Erythroblast (primary cell): ENCODE measurements at regions not wholly inside any gene's neighbourhood (a gene's known extent, or its start where the extent isn't known, plus 50 kb on each side); places are given as distances from the start of the nearest gene placed in this dataset.
"Not testable (repeated sequence)": the region's sequence is repeated elsewhere in the genome, so short reads cannot be mapped to it uniquely, and the experiment has no call there.

Experiments
- DNase-seq, 2 experiments: peaks; one replicate each; lab custom pipeline; 2025; lab: John Stamatoyannopoulos, UW
- GATA1 ChIP-seq: IDR thresholded peaks from 2 replicates; pipeline ENCODE4 v1.6.1; 2011; ENCODE audit warnings: low read depth, mild to moderate bottlenecking, control low read depth, low read length, moderate library complexity
- POLR2A ChIP-seq: IDR thresholded peaks from 2 replicates; pipeline ENCODE4 v1.6.1; 2011; ENCODE audit warnings: mild to moderate bottlenecking, low read length

- no peak for TF ChIP-seq GATA1
- TF ChIP-seq POLR2A: no peak
Observed at GRCh38 chr7:131943646-131944045, 387.2 kb upstream of the PODXL start.

DNA sequence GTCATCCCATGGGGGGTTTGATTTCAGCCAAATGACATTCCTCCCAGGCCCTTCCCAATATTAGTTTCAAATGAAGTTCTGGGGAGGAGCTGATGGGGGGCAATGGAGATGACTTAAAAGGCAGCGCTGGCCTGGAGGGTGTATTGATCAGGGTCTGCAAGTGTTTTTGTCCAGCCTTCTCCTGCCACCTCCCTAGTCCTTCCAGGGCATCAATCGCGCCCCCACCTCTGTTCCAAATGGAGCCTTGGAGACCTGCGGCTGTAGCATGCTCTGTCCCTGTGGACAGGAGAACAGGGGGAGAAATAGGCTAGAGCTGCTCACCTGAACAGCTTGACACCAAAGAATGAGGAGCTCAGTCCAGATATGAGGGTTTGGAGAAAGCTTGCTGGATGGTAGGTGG is 386.8 kb upstream of the PODXL start:
- no peak for DNase-seq
- TF ChIP-seq POLR2A (no peak), GATA1 (no peak)

More at GRCh38 chr7:131943646-131944045, 387.2 kb upstream of the PODXL start:
- DNase-seq: no peak

- DNase-seq: no peak
- TF ChIP-seq GATA1 (no peak), POLR2A (no peak)
Observed at GRCh38 chr7:131942287-131943150, 386.1 kb upstream of the PODXL start.

DNA sequence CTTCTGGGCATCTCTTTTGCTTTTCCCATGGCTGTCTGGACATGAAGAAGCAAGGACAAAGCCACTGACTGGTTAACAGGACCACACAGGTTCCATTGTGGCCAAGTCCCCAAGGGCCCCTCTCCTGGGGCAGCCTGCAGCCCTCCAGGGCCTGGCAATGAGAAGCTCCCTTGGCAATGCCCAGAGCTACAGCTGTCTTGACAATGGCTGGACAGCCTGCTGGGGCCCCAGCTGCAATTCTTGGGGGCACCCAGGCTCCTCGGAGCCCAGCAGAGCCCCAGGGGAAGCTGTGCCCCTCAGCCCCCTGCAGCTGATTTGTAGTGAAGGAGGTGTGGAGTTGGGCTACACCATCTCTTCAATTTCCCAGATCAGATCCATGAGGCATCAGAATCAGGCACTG is 384.9 kb upstream of the PODXL start:
- TF ChIP-seq POLR2A (no peak), GATA1 (no peak)
- DNase-seq: no peak

- TF ChIP-seq POLR2A: no peak
- TF ChIP-seq GATA1: no peak
Observed at GRCh38 chr7:131940621-131941165, 384.3 kb upstream of the PODXL start.

GRCh38 chr7:131938788-131939187 is 382.4 kb upstream of the PODXL start:
- not testable (repeated sequence) for DNase-seq

More at GRCh38 chr7:131940621-131941165, 384.3 kb upstream of the PODXL start:
- no peak for DNase-seq

GRCh38 chr7:131937868-131938267 is 381.4 kb upstream of the PODXL start:
- TF ChIP-seq GATA1 (no peak), POLR2A (no peak)
- no peak for DNase-seq

DNA sequence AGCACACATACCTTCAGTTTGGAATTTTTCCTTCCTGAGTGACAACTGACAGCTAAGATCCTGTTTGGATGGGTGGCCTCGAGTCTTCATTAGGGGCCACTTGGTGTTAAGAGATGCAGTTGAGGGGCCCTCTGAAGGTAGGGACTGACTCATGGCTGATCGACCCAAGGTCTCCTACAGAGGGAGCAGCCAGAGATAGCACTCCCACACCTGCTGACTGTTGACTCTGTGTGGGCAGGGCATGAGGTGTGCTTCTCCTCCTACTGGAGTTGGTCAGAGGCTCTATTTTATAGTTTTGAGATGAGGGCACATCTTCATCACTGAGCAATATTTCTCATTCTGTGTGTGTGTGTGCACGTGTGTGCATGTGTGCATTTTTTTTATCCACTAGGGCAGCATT is 378.8 kb upstream of the PODXL start:
- DNase-seq: no peak
- TF ChIP-seq POLR2A: no peak
- no peak for TF ChIP-seq GATA1

GRCh38 chr7:131934452-131934851 is 378.0 kb upstream of the PODXL start:
- no peak for TF ChIP-seq POLR2A
- TF ChIP-seq GATA1: no peak
- no peak for DNase-seq

- DNase-seq: no peak
- TF ChIP-seq GATA1 (no peak), POLR2A (no peak)
Observed at GRCh38 chr7:131933751-131934289, 377.4 kb upstream of the PODXL start.

- not testable (repeated sequence) for DNase-seq
Observed at GRCh38 chr7:131933219-131933618, 376.8 kb upstream of the PODXL start.

GRCh38 chr7:131932271-131932670 is 375.8 kb upstream of the PODXL start:
- no peak for DNase-seq
- TF ChIP-seq POLR2A: no peak
- no peak for TF ChIP-seq GATA1

GRCh38 chr7:131931370-131931769 is 374.9 kb upstream of the PODXL start:
- no peak for TF ChIP-seq POLR2A
- TF ChIP-seq GATA1: no peak
- DNase-seq: no peak

DNA sequence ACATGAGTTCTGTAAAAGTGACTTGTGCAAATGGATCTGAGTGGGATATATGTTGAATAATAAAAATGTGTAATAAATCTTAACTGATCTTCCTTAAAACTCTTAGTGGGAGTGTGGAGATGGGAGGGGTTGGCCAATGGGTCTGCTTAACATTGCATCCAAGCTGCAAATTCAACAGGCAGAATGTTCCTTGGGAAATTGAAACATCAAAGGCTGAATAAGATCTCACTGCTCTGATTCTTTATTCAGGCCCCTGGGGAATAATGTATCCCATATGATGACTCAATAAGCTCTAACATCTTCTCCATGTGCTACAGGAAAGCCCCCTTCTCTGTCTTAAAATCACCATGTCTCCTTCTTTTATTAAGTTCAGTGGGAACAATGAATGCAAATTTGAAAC is 373.2 kb upstream of the PODXL start:
- no peak for DNase-seq
- TF ChIP-seq GATA1: no peak
- no peak for TF ChIP-seq POLR2A

GRCh38 chr7:131927770-131928423 is 371.5 kb upstream of the PODXL start:
- no peak for DNase-seq
- TF ChIP-seq GATA1: no peak
- no peak for TF ChIP-seq POLR2A
